Stimulated activated CD8-positive, alpha-beta memory T cell treated with anti-CD3 and anti-CD28 coated beads, Interleukin-7, amount 100 ng/mL, for 4 hours (primary cell): ENCODE measurements at regions not wholly inside any gene's neighbourhood (a gene's known extent, or its start where the extent isn't known, plus 50 kb on each side); places are given as distances from the start of the nearest gene placed in this dataset.

ENCODE experiments used
- DNase-seq, 2 donors: peaks; one replicate each; pipeline ENCODE4 v3.0.0-alpha.2; 2020; ENCODE audit warnings: low read depth in 2 of 2

GRCh38 chr2:153005071-153005730 is 286.8 kb downstream of the ARL6IP6 start:
- DNase-seq: no peak

DNA sequence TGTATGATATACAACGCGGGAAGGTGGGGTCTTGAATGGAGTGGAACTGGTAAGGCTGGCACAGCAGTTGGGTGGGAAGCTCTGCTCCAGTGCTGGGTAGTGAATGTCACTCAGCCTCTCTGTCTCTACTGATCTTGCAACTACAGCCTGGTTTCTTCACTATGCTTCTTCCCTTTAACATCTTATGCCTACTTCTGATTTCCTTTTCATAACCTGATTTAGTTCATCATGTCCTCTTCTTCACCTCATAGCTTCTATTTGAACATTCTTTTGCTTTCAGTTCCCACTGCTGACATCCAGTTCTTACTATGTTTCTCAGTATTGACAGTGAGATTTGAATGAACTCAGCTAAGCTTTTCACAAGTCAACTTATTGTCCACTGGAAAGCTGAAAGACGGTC is 286.2 kb downstream of the ARL6IP6 start:
- DNase-seq: no peak

DNA sequence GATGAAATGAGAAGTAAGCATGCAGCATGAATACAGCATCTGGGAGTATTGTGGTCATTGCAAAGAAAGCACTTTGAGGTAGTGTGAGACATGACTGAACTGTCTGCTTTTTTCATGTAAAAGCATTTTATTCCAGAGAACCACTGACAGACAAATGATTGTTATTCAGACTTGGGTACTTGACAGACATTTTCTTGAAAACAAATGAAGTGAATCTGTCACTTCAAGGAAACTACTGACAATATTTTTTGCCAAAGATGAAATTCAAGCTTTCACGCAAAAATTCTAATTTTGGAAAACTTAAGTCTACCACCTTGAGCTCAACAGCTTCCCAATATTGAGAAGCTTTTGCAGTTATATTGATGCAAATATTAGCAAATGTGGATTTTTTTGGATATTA is 255.7 kb downstream of the ARL6IP6 start:
- no peak for DNase-seq

DNA sequence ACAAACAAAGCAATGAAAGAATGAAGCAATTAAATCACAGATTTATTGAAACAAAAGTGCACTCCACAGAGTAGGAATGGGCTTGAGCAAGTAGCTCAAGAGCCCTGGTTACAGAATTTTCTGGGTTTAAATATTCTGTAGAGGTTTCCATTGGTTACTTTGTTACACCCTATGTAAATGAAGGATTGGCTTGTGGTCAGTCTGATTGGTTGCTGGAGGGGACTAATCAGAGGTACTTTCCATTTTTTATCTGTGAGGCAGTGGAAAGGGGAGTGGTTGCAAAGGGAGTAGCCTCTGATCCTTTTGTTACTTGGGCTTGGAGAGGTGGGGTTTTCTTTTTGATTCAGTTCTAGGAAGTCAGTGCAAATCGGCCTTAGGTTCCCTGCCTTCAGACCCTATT is 253.3 kb downstream of the ARL6IP6 start:
- DNase-seq: no peak

GRCh38 chr2:152962446-152962845 is 244.0 kb downstream of the ARL6IP6 start:
- no peak for DNase-seq

DNA sequence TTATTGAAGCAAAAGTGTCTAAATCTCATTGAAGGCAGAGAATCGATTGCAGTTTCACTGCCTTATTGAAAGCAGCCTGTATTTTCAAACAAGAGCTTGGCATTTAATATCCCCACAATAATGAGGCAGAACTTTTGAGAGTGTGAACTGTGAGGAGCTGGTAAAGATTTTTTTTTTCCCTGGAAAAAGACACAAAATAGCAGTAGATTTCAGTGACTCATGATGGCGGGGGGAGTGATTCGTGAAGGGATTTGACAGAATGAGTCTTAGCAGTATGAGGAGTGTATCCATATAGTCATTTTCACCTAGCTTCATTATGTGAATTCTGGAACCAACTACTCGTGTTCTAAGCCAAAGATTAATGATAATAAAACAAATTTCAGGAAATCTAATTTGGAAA is 242.9 kb downstream of the ARL6IP6 start:
- DNase-seq: no peak

GRCh38 chr2:152950126-152950525 is 231.7 kb downstream of the ARL6IP6 start:
- no peak for DNase-seq

GRCh38 chr2:152944099-152944498 is 225.7 kb downstream of the ARL6IP6 start:
- DNase-seq: no peak

- DNase-seq: no peak
Observed at GRCh38 chr2:152942940-152943440, 224.6 kb downstream of the ARL6IP6 start.

GRCh38 chr2:152930501-152930900 is 212.1 kb downstream of the ARL6IP6 start:
- DNase-seq: no peak

DNA sequence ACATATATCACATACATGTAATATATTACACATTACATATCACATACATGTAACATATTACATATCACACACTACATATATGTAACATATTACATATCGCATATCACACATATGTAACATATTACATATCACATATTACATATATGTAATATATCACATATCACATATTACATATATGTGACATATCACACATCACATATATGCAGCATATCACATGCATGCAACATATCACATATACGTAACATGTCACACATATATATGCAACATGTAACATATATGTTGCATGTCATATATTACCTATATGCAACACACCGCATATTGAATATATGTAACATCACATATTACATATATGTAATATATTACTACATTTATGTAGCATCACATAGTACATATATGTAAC is 211.2 kb downstream of the ARL6IP6 start:
- no peak for DNase-seq

DNA sequence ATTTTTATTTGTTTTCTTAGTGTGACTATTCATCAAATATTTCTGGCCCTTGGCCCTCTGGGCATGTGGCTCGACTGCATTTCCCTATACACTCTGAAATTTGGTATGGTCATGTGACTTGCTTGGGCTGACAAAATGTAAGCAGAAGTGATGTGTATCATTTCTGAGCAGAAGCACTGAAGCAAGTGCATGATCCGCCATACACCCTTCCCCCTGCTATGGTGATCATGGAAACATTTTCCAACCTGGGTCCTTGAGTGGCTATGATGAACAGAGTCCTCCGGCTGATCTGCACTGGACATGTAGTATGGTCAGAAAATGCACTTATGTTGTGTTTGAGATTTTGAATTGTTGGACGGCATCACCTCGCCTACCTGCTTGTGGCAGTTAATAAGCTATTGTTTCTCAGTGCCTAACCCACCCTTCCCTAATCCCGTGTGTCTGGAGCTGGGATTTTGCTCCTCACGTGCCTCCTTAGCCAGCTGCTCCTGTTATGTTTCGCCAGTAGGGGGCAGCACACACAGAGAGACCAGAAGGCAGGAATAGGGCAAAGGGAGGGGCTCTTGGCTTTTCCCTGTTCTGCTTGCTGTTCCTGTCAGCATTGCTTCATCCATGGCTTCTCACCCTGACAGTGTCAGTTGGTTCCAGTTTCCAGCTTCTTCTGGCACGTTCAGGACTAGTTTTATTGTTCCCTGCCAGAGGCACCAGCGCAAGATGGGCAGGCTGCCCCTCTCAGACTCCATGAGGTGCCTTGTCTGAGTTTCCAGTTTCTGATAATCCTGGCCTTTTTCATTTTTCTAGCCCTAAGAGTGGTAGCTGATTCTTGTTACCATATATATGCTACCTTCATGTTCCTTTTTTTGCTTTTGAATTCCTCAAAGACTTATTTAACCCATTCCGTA is 207.4 kb downstream of the ARL6IP6 start:
- DNase-seq: no peak

DNA sequence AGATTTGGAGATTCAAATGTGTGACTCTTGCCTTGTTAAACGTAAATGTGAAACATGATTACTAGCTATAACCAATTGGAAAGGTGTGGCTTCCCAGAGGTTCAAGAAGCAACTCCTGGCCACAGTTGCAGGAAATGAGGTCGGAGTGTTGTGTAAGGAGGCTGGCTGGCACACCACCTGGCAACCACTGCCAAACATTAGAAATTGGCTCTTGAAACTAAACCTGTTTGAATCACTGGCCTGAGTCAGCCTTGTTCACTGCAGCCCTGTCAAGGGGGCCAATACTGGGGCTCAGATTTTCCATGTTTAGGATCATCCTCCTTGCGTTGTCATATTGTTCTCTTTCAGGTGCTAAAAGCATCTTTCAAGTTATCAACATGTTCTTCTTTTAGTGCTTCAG is 206.3 kb downstream of the ARL6IP6 start:
- DNase-seq: no peak

DNA sequence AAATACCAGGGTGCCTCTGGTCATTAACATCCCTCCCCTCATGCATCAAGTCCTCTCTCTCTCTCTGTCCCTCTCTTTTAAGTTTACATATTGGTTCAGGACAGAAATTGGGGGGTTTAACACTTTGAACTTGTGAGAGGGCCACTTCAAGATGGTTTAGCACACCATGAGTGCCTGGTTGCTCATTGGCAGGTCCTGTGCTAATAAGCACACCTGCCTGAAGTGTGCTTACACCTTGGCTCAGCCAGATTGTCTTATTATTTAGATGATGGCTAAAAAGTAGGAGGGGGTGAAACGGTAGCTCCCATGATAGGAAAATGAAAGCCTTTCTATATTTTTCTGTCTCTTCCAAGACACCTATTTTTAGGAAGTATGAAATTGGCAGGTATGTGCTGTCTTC is 205.8 kb downstream of the ARL6IP6 start:
- DNase-seq: no peak

GRCh38 chr2:152920846-152921245 is 202.4 kb downstream of the ARL6IP6 start:
- no peak for DNase-seq

- no peak for DNase-seq
Observed at GRCh38 chr2:152910970-152911369, 192.6 kb downstream of the ARL6IP6 start.

- DNase-seq: no peak
Observed at GRCh38 chr2:152907046-152907445, 188.6 kb downstream of the ARL6IP6 start.

DNA sequence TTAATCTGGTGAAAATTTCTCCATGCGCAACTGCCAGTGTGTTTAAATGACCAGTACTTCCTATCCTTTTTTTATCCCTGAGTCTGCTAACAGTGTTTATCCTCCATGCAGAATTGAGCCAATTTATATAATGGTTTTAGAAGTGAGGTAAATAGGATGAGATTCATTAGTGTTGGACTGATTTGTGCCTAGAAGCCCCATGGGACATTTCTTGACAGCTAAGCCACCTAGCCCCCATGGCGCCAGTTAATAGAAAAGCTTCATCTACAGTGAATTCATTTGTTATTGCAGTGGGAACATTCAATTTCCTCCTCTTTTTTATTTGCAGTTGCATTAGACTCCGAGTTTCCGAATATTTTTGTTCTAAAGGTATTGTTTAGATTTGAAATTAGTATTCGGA is 175.6 kb downstream of the ARL6IP6 start:
- DNase-seq: no peak

DNA sequence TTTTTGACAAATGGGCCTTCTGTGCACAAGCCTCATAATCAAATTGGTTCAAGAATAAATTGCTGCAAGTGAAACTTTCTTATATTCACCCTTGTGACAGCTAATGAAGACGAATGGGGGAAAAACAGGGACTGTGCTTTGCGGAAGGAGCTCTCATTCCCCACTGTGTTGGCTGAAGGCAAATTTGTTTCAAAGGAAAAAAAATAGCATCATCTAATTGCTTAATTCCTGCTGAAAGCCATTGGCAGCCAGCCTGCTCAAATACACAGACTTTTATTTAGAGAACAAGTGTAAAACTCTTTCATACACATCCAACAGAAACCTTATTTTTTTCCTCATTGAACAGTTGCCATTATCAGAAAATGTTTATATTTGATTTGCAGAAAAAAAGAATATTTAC is 172.3 kb downstream of the ARL6IP6 start:
- DNase-seq: no peak

GRCh38 chr2:152883951-152884487 is 165.6 kb downstream of the ARL6IP6 start:
- DNase-seq: no peak

GRCh38 chr2:152881527-152881926 is 163.1 kb downstream of the ARL6IP6 start:
- no peak for DNase-seq

GRCh38 chr2:152879275-152879674 is 160.9 kb downstream of the ARL6IP6 start:
- no peak for DNase-seq
